PC-3 (cell line): ENCODE measurements at regions not wholly inside any gene's neighbourhood (a gene's known extent, or its start where the extent isn't known, plus 50 kb on each side); places are given as distances from the start of the nearest gene placed in this dataset.

Experiments
- ATAC-seq: fragments of 200-7000 bp; cut with Tn5 transposase; 2 replicates; pipeline ENCODE4 v1.9.1; 2020; ENCODE audit warnings: mild to moderate bottlenecking, moderate library complexity
- BruUV-seq: library from RNA; stranded (reverse); fragments of 400-500 nt; replicated peaks from 2 replicates; lab custom pipeline; 2021; lab: Mats Ljungman, UMichigan
- CTCF ChIA-PET: fragments of 300-600 bp; sonication (Branson Sonifier 250); formaldehyde crosslinking; loops from one replicate; lab custom pipeline; 2022; ENCODE audit warnings: antibody characterized with exemption; lab: Charles Lee
- POLR2A ChIA-PET: fragments of 300-600 bp; sonication (Branson Sonifier 250); formaldehyde crosslinking; loops from one replicate; lab custom pipeline; 2022; ENCODE audit warnings: antibody characterized with exemption; ENCODE audit not compliant: unreplicated experiment; lab: Charles Lee
- DNase-seq: peaks from one replicate; pipeline ENCODE4 v3.0.0-alpha.2; 2015
- H2AFZ ChIP-seq: fragments of 300-600 bp; sonication (generic); 2 replicates; pipeline ENCODE4 v1.6.0; 2016; ENCODE audit warnings: antibody characterized with exemption, low read length
- H3F3A ChIP-seq: fragments of 300-600 bp; sonication (generic); one replicate; pipeline ENCODE4 v1.6.0; 2017; ENCODE audit warnings: antibody characterized with exemption, low read length, control low read depth, mild to moderate bottlenecking; ENCODE audit not compliant: unreplicated experiment
- H3K27ac ChIP-seq: fragments of 300-600 bp; sonication (generic); 2 replicates; pipeline ENCODE4 v1.5.1; 2016; ENCODE audit warnings: mild to moderate bottlenecking, low read length
- H3K27me3 ChIP-seq: fragments of 300-600 bp; sonication (generic); 2 replicates; pipeline ENCODE4 v1.6.1; 2016; ENCODE audit warnings: low read length, mixed read lengths
- H3K36me3 ChIP-seq: fragments of 300-600 bp; sonication (generic); 2 replicates; pipeline ENCODE4 v1.6.1; 2016; ENCODE audit warnings: low read depth, mixed run types, low read length, mixed read lengths
- H3K4me1 ChIP-seq: fragments of 300-600 bp; sonication (generic); 2 replicates; pipeline ENCODE4 v1.5.1; 2016; ENCODE audit warnings: low read length; ENCODE audit not compliant: insufficient read depth
- H3K4me2 ChIP-seq: fragments of 300-600 bp; sonication (generic); 2 replicates; pipeline ENCODE4 v1.6.0; 2016; ENCODE audit warnings: low read length
- H3K4me3 ChIP-seq: fragments of 300-600 bp; sonication (generic); 2 replicates; pipeline ENCODE4 v1.5.1; 2016; ENCODE audit warnings: mild to moderate bottlenecking, low read length, mixed read lengths
- H3K79me2 ChIP-seq: fragments of 300-600 bp; sonication (generic); 2 replicates; pipeline ENCODE4 v1.6.1; 2017; ENCODE audit warnings: low read length, mixed read lengths
- H3K9ac ChIP-seq: fragments of 300-600 bp; sonication (generic); 2 replicates; pipeline ENCODE4 v1.6.0; 2016; ENCODE audit warnings: mild to moderate bottlenecking, low read length
- H3K9me2 ChIP-seq: fragments of 300-600 bp; sonication (generic); replicated peaks from 2 replicates; pipeline ENCODE4 v1.6.1; 2016; ENCODE audit warnings: mixed run types, low read length, mixed read lengths
- H3K9me3 ChIP-seq: fragments of 300-600 bp; sonication (generic); 2 replicates; pipeline ENCODE4 v1.6.1; 2016; ENCODE audit warnings: low read length, mixed read lengths
- H4K20me1 ChIP-seq: fragments of 300-600 bp; sonication (generic); 2 replicates; pipeline ENCODE4 v1.6.1; 2016; ENCODE audit warnings: low read length, mixed read lengths
- CTCF ChIP-seq: fragments of 300-600 bp; sonication (generic); conservative IDR thresholded peaks from 2 replicates; pipeline ENCODE4 v1.5.1; 2017; ENCODE audit warnings: antibody characterized with exemption, low read depth, mild to moderate bottlenecking, low read length
- EZH2 ChIP-seq: fragments of 300-600 bp; sonication (generic); IDR thresholded peaks from one replicate; pipeline ENCODE4 v1.6.1; 2017; ENCODE audit warnings: antibody characterized with exemption, mild to moderate bottlenecking, low read length; ENCODE audit not compliant: unreplicated experiment
- EZH2phosphoT487 ChIP-seq: fragments of 300-600 bp; sonication (generic); IDR thresholded peaks from 2 replicates; pipeline ENCODE4 v1.6.1; 2018; ENCODE audit warnings: mild to moderate bottlenecking, antibody characterized with exemption, low read length, borderline replicate concordance
- intact Hi-C: fragments of 100-400 bp; cut with micrococcal nuclease; formaldehyde crosslinking; loops from 2 replicates; pipeline ENCODE4 v1.9.0; 2023

- Histone ChIP-seq H3K4me1 (peaks cover 6% of the 10 kb centered on the region), H2AFZ (no peak overlapping the region), H3K27me3 (no peaks in the 10 kb centered on the region), H3K9me2 (peaks cover 3% of the 10 kb centered on the region; the same call in 1 of the 2 replicates), H3K4me2 (no peak overlapping the region), H3K9ac (no peak overlapping the region), H3K36me3 (no peaks in the 10 kb centered on the region), H3K4me3 (no peak overlapping the region), H3F3A (no peaks in the 10 kb centered on the region), H3K9me3 (no peaks in the 10 kb centered on the region), H4K20me1 (no peaks in the 10 kb centered on the region), H3K79me2 (no peaks in the 10 kb centered on the region), H3K27ac (no peak overlapping the region)
- TF ChIP-seq EZH2phosphoT487: no peak
- TF ChIP-seq CTCF: no peak
- no peak for TF ChIP-seq EZH2
- POLR2A ChIA-PET: no interaction called here
- intact Hi-C loops: no loop called here
- no TSS peak for BruUV-seq
- ATAC-seq (no peak), DNase-seq (no peak)
- CTCF ChIA-PET: no interaction called here
These were observed 658.6 kb downstream of the NR2F1-AS1 start for GRCh38 chr5:92922231-92922967.

- H3K36me3 ChIP-seq: no peaks in the 10 kb centered on the region
- intact Hi-C loops: loop anchor here (5.0 to 10.0 kb wide), 4 partner anchors 158 to 668 kb away; partner anchors contain the start of genes NR2F1 and NR2F1-AS1
- BruUV-seq: no TSS peak
- ATAC-seq: no peak
- H3K9ac ChIP-seq: no peak overlapping the region
- no peaks in the 10 kb centered on the region for H4K20me1 ChIP-seq
- H3F3A ChIP-seq: no peaks in the 10 kb centered on the region
- DNase-seq: no peak
- TF ChIP-seq CTCF: no peak
- TF ChIP-seq EZH2phosphoT487: no peak
- TF ChIP-seq EZH2: no peak
- peaks cover 3% of the 10 kb centered on the region; the same call in 1 of the 2 replicates for H3K9me2 ChIP-seq
- POLR2A ChIA-PET: no interaction called here
- H3K4me3 ChIP-seq: no peak overlapping the region
- no peak overlapping the region for H3K4me2 ChIP-seq
- H3K9me3 ChIP-seq: no peaks in the 10 kb centered on the region
- H3K27me3 ChIP-seq: no peaks in the 10 kb centered on the region
- no peak overlapping the region for H3K27ac ChIP-seq
- CTCF ChIA-PET: no interaction called here
- H3K79me2 ChIP-seq: no peaks in the 10 kb centered on the region
- peaks cover 11% of the 10 kb centered on the region; the same call in 1 of the 2 replicates for H3K4me1 ChIP-seq
- H2AFZ ChIP-seq: no peak overlapping the region
These were observed 664.0 kb downstream of the NR2F1-AS1 start for GRCh38 chr5:92917044-92917443.

GRCh38 chr5:92916036-92916435 lies 665.0 kb downstream of the NR2F1-AS1 start:
- H3K4me1 ChIP-seq: peaks cover 13% of the 10 kb centered on the region; the same call in 1 of the 2 replicates
- H3F3A ChIP-seq: no peaks in the 10 kb centered on the region
- peak overlapping the region; percentile 5 for H2AFZ ChIP-seq
- CTCF ChIA-PET: no interaction called here
- peak; percentile 63; the same call in 1 of the 2 replicates for TF ChIP-seq CTCF
- no peak for TF ChIP-seq EZH2phosphoT487
- POLR2A ChIA-PET: no interaction called here
- H3K36me3 ChIP-seq: no peaks in the 10 kb centered on the region
- peaks cover 3% of the 10 kb centered on the region; the same call in 1 of the 2 replicates for H3K9me2 ChIP-seq
- peak; percentile 56 for DNase-seq
- BruUV-seq: no TSS peak
- no peak overlapping the region for H3K9ac ChIP-seq
- H4K20me1 ChIP-seq: no peaks in the 10 kb centered on the region
- H3K4me3 ChIP-seq: no peak overlapping the region
- H3K9me3 ChIP-seq: no peaks in the 10 kb centered on the region
- no peak for ATAC-seq
- peak overlapping the region; percentile 5; the same call in 1 of the 2 replicates for H3K4me2 ChIP-seq
- H3K27ac ChIP-seq: no peak overlapping the region
- H3K27me3 ChIP-seq: no peaks in the 10 kb centered on the region
- intact Hi-C loops: loop anchor here (5.0 to 10.0 kb wide), 4 partner anchors 159 to 669 kb away; partner anchors contain the start of genes NR2F1 and NR2F1-AS1
- no peaks in the 10 kb centered on the region for H3K79me2 ChIP-seq
